ENCODE measurements at regions not wholly inside any gene's neighbourhood (a gene's known extent, or its start where the extent isn't known, plus 50 kb on each side); places are given as distances from the start of the nearest gene placed in this dataset.

- no peak for TF ChIP-seq CHD7 (IDR thresholded peaks at IDR 0.05; ENCODE audit: insufficient replicate concordance, low read length)
- TF ChIP-seq FOSL1 (IDR thresholded peaks at IDR 0.05; ENCODE audit: insufficient read depth, low read depth, low read length): no peak
- TF ChIP-seq, protein P1, sequence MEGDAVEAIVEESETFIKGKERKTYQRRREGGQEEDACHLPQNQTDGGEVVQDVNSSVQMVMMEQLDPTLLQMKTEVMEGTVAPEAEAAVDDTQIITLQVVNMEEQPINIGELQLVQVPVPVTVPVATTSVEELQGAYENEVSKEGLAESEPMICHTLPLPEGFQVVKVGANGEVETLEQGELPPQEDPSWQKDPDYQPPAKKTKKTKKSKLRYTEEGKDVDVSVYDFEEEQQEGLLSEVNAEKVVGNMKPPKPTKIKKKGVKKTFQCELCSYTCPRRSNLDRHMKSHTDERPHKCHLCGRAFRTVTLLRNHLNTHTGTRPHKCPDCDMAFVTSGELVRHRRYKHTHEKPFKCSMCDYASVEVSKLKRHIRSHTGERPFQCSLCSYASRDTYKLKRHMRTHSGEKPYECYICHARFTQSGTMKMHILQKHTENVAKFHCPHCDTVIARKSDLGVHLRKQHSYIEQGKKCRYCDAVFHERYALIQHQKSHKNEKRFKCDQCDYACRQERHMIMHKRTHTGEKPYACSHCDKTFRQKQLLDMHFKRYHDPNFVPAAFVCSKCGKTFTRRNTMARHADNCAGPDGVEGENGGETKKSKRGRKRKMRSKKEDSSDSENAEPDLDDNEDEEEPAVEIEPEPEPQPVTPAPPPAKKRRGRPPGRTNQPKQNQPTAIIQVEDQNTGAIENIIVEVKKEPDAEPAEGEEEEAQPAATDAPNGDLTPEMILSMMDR (IDR thresholded peaks at IDR 0.05; ENCODE audit: control extremely low read depth in 1 of 3, insufficient read depth in 1 of 3, low read depth in 1 of 3, low read length in 3 of 3): no peak
- TF ChIP-seq SIN3A (conservative IDR thresholded peaks at IDR 0.05 in 1 of 2, IDR thresholded peaks at IDR 0.05 in 1 of 2; ENCODE audit: low read depth in 1 of 2, low read length in 2 of 2): no peak
- TF ChIP-seq E2F6 (IDR thresholded peaks at IDR 0.05): no peak
- TF ChIP-seq TEAD4 (IDR thresholded peaks at IDR 0.05; ENCODE audit: low read depth, low read length): no peak
- TF ChIP-seq EGR1 (IDR thresholded peaks at IDR 0.05; ENCODE audit: borderline replicate concordance, low read depth, low read length): no peak
These were observed 267.8 kb upstream of the POU5F2 start (continued) for GRCh38 chr5:94009161-94009560.

Data from H1 (cell line).